Neuronal stem cell (in vitro differentiated cells): ENCODE measurements at regions not wholly inside any gene's neighbourhood (a gene's known extent, or its start where the extent isn't known, plus 50 kb on each side); places are given as distances from the start of the nearest gene placed in this dataset.

Source experiments
- DNase-seq: peaks from one replicate; pipeline ENCODE4 v3.0.0-alpha.2; 2013; ENCODE audit warnings: low spot score
- H2AFZ ChIP-seq: one replicate; pipeline ENCODE4 v1.6.1; 2013; ENCODE audit warnings: mild to moderate bottlenecking, low read length, inconsistent platforms
- H2AK5ac ChIP-seq: 2 replicates; pipeline ENCODE4 v1.6.1; 2013; ENCODE audit warnings: low read depth, mild to moderate bottlenecking, inconsistent platforms, low read length, moderate library complexity, mixed read lengths
- H2BK120ac ChIP-seq: 2 replicates; pipeline ENCODE4 v1.6.1; 2013; ENCODE audit warnings: low read depth, mild to moderate bottlenecking, inconsistent platforms, low read length, moderate library complexity, mixed read lengths
- H2BK12ac ChIP-seq: one replicate; pipeline ENCODE4 v1.6.1; 2013; ENCODE audit warnings: low read length, inconsistent platforms
- H2BK15ac ChIP-seq: 2 replicates; pipeline ENCODE4 v1.6.1; 2013; ENCODE audit warnings: mild to moderate bottlenecking, low read length, inconsistent platforms, mixed read lengths
- H2BK5ac ChIP-seq: one replicate; pipeline ENCODE4 v1.6.1; 2013; ENCODE audit warnings: inconsistent platforms, mild to moderate bottlenecking, low read length, moderate library complexity
- H3K14ac ChIP-seq: one replicate; pipeline ENCODE4 v1.6.1; 2013; ENCODE audit warnings: low read length, inconsistent platforms
- H3K18ac ChIP-seq: 2 replicates; pipeline ENCODE4 v1.6.1; 2013; ENCODE audit warnings: low read length, inconsistent platforms
- H3K23ac ChIP-seq: 2 replicates; pipeline ENCODE4 v1.6.1; 2013; ENCODE audit warnings: low read depth, mild to moderate bottlenecking, mixed read lengths, low read length, inconsistent platforms; ENCODE audit not compliant: poor library complexity
- H3K27ac ChIP-seq: replicated peaks from 3 replicates; pipeline ENCODE4 v1.5.1; 2013; ENCODE audit warnings: low read length, inconsistent platforms
- H3K27me3 ChIP-seq, 3 experiments: 2 replicates each; pipeline ENCODE4 v1.6.1; 2013; ENCODE audit warnings: low read length in 3 of 3, mild to moderate bottlenecking in 2 of 3, inconsistent platforms in 1 of 3, low read depth in 1 of 3, mixed read lengths in 1 of 3, moderate library complexity in 1 of 3; ENCODE audit not compliant: control insufficient read depth in 3 of 3, insufficient read depth in 3 of 3
- H3K36me3 ChIP-seq, 2 donors: replicated peaks in 1 of 2; 2 replicates each; pipeline ENCODE4 v1.6.1; 2013; ENCODE audit warnings: low read length in 2 of 2; ENCODE audit not compliant: control insufficient read depth in 2 of 2, insufficient read depth in 2 of 2
- H3K4ac ChIP-seq: 2 replicates; pipeline ENCODE4 v1.6.1; 2013; ENCODE audit warnings: inconsistent platforms, mild to moderate bottlenecking, low read length, moderate library complexity
- H3K4me1 ChIP-seq, 2 donors: 1 replicate in 1 of 2; 2 replicates in 1 of 2; pipeline ENCODE4 v1.6.1; 2013; ENCODE audit warnings: low read length in 2 of 2, low read depth in 1 of 2; ENCODE audit not compliant: control insufficient read depth in 2 of 2, insufficient read depth in 1 of 2
- H3K4me2 ChIP-seq: one replicate; pipeline ENCODE4 v1.6.1; 2013; ENCODE audit warnings: mild to moderate bottlenecking, low read length, inconsistent platforms; ENCODE audit not compliant: insufficient read depth, poor library complexity, severe bottlenecking
- H3K4me3 ChIP-seq, 2 donors: 2 replicates each; pipeline ENCODE4 v1.5.1; 2013; ENCODE audit warnings: low read length in 2 of 2, mild to moderate bottlenecking in 2 of 2, inconsistent platforms in 1 of 2, moderate library complexity in 1 of 2
- H3K79me1 ChIP-seq: one replicate; pipeline ENCODE4 v1.6.1; 2013; ENCODE audit warnings: low read depth, mild to moderate bottlenecking, inconsistent platforms, low read length, moderate library complexity
- H3K9ac ChIP-seq: one replicate; pipeline ENCODE4 v1.6.1; 2013; ENCODE audit warnings: mild to moderate bottlenecking, low read depth, low read length, inconsistent platforms; ENCODE audit not compliant: poor library complexity
- H3K9me3 ChIP-seq, 2 donors: replicated peaks in 1 of 2; 2 replicates each; pipeline versions ENCODE3 to v1.6.1; 2013; ENCODE audit warnings: low read length in 2 of 2, mild to moderate bottlenecking in 2 of 2, inconsistent platforms in 1 of 2, low read depth in 1 of 2, mixed read lengths in 1 of 2, moderate library complexity in 1 of 2; ENCODE audit not compliant: control insufficient read depth in 2 of 2, insufficient read depth in 1 of 2
- H4K8ac ChIP-seq: one replicate; pipeline ENCODE4 v1.6.1; 2013; ENCODE audit warnings: low read depth, mild to moderate bottlenecking, inconsistent platforms, low read length, moderate library complexity
- H4K91ac ChIP-seq: one replicate; pipeline ENCODE4 v1.6.1; 2013; ENCODE audit warnings: low read length, low read depth, mild to moderate bottlenecking, inconsistent platforms; ENCODE audit not compliant: poor library complexity
- WGBS, 2 donors: extraction: QIAGEN DNeasy Blood & Tissue Kit; methylation state at CpG; one replicate each; pipeline ENCODE4 v1.1.7; 2013; ENCODE audit warnings: missing lambda C conversion rate in 2 of 2, mixed read lengths in 1 of 2; ENCODE audit not compliant: insufficient read length in 2 of 2, insufficient replicate concordance in 1 of 2; ENCODE audit errors: extremely low coverage in 2 of 2; 5-methylcytosine and 5-hydroxymethylcytosine counted together

- Histone ChIP-seq H3K9ac (no peak overlapping the region), H2BK12ac (no peak overlapping the region), H2AK5ac (no peak overlapping the region), H2BK15ac (no peak overlapping the region), H3K79me1 (no peaks in the 10 kb centered on the region), H3K18ac (no peak overlapping the region), H3K27ac (no peak overlapping the region), H3K27me3 (no peaks in the 10 kb centered on the region), H3K4ac (no peak overlapping the region), H3K14ac (no peak overlapping the region), H3K9me3 (no peaks in the 10 kb centered on the region), H4K91ac (no peak overlapping the region), H2AFZ (no peak overlapping the region), H3K4me1 (no peaks in the 10 kb centered on the region), H3K23ac (no peak overlapping the region), H4K8ac (no peak overlapping the region), H3K4me3 (no peak overlapping the region), H3K36me3 (no peaks in the 10 kb centered on the region), H2BK120ac (no peak overlapping the region), H2BK5ac (no peak overlapping the region), H3K4me2 (no peak overlapping the region)
- no CpG with 5 or more reads among the region's 8 CpGs for whole genome bisulfite sequencing, 2 donors
- DNase-seq = no peak
These were observed 171.0 kb downstream of the PAH start for GRCh38 chr12:102745971-102746600.

- H4K8ac ChIP-seq = no peak overlapping the region
- H3K27me3 ChIP-seq = no peaks in the 10 kb centered on the region
- no peak overlapping the region for H3K9ac ChIP-seq
- no peak overlapping the region for H3K18ac ChIP-seq
- no peak overlapping the region for H2BK15ac ChIP-seq
- no peak overlapping the region for H2BK5ac ChIP-seq
- no peaks in the 10 kb centered on the region for H3K36me3 ChIP-seq
- H2BK12ac ChIP-seq = no peak overlapping the region
- H4K91ac ChIP-seq = no peak overlapping the region
- no CpG with 5 or more reads among the region's 3 CpGs for WGBS, 2 donors
- no peak for DNase-seq
- H3K4me1 ChIP-seq = no peaks in the 10 kb centered on the region
- no peak overlapping the region for H2BK120ac ChIP-seq
- H2AK5ac ChIP-seq = no peak overlapping the region
- no peak overlapping the region for H2AFZ ChIP-seq
- H3K4me3 ChIP-seq = no peak overlapping the region
- peaks cover 0 to 1% of the 10 kb centered on the region in 2 donors for H3K9me3 ChIP-seq
- no peak overlapping the region for H3K14ac ChIP-seq
- H3K4me2 ChIP-seq = no peak overlapping the region
- no peaks in the 10 kb centered on the region for H3K79me1 ChIP-seq
- H3K27ac ChIP-seq = no peak overlapping the region
- no peak overlapping the region for H3K4ac ChIP-seq
- no peak overlapping the region for H3K23ac ChIP-seq
These were observed 175.8 kb downstream of the PAH start for GRCh38 chr12:102741196-102741595.

DNA sequence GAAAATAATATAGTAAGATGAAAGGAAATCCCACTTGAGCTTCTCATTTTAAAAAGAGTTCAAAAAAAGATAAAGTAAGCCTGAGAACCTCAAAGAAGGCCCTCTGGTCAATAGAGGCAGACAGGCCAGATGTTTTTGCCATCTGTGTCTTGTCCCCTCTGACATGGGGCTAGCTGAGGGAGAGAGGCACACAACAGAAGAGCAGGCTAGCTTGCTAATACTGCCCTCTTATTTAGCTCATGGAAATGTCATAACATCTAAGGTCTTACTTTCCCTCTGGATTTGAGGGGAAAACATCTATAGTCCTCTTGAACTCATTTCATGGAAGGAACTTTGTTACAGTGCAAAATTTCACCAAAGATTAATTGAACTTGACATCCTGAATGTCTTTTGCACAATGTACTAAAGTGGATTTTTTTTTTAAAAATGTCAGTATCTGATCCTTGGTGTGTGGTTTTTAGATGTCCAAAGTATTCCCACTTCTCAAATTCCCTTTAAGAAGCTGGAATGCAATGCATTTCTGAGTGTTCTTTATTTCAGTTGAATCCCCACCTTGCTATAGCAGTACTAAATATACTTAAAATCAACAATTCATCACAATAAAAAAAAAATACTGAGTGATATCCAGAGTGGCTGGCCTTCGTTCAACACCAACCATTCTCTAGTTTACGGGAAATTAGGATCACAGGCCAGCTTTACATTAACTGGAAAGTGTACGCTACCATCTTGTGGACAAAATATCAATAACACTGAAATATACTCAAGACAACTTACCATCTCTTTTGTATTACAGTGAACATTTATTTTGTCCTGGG, 176.7 kb downstream of the PAH start:
- H4K91ac ChIP-seq = no peak overlapping the region
- H3K27ac ChIP-seq = no peak overlapping the region
- no peak overlapping the region for H2BK12ac ChIP-seq
- no peak overlapping the region for H3K9ac ChIP-seq
- H2BK5ac ChIP-seq = no peak overlapping the region
- H2AK5ac ChIP-seq = no peak overlapping the region
- no peak for DNase-seq
- WGBS, 2 donors = no CpG with 5 or more reads among the region's 3 CpGs
- H3K27me3 ChIP-seq = no peaks in the 10 kb centered on the region
- no peak overlapping the region for H3K4ac ChIP-seq
- no peaks in the 10 kb centered on the region for H3K79me1 ChIP-seq
- no peak overlapping the region for H2AFZ ChIP-seq
- no peak overlapping the region for H2BK120ac ChIP-seq
- no peaks in the 10 kb centered on the region for H3K36me3 ChIP-seq
- no peak overlapping the region for H2BK15ac ChIP-seq
- H3K4me3 ChIP-seq = no peak overlapping the region
- H3K14ac ChIP-seq = no peak overlapping the region
- no peaks in the 10 kb centered on the region for H3K4me1 ChIP-seq
- no peak overlapping the region for H3K18ac ChIP-seq
- H3K23ac ChIP-seq = no peak overlapping the region
- H4K8ac ChIP-seq = no peak overlapping the region
- H3K9me3 ChIP-seq = peaks cover 0 to 1% of the 10 kb centered on the region in 2 donors
- no peak overlapping the region for H3K4me2 ChIP-seq

DNA sequence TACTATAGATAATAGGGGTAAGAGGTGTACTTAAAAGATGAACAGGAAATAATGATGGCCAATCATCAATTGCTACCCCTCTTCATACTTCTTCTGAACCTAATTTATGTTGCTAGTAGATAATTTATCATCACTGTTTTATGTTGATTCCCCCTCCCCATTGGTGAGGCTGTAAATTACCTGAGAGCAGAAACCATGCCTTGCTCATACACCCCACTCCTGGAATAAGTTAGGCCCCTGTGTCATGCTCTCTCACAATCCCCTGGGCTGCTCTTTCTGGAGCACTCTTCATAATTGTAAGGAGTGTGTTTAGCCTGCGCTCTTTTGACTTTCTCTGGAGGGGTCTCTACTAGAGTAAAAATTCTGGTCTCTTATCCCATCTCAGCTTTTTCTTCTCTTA, 180.7 kb downstream of the PAH start:
- no peaks in the 10 kb centered on the region for H3K79me1 ChIP-seq
- H3K4me2 ChIP-seq = no peak overlapping the region
- H3K9me3 ChIP-seq = peaks cover 0 to 1% of the 10 kb centered on the region in 2 donors
- H3K4ac ChIP-seq = no peak overlapping the region
- no peak overlapping the region for H2AK5ac ChIP-seq
- H3K27ac ChIP-seq = no peak overlapping the region
- no peak overlapping the region for H3K23ac ChIP-seq
- H2BK12ac ChIP-seq = no peak overlapping the region
- H2BK120ac ChIP-seq = no peak overlapping the region
- H3K4me1 ChIP-seq = no peaks in the 10 kb centered on the region
- H2AFZ ChIP-seq = no peak overlapping the region
- H3K18ac ChIP-seq = no peak overlapping the region
- DNase-seq = no peak
- no peak overlapping the region for H3K9ac ChIP-seq
- no CpG with 5 or more reads among the region's 1 CpG for WGBS, 2 donors
- no peak overlapping the region for H4K8ac ChIP-seq
- no peaks in the 10 kb centered on the region for H3K27me3 ChIP-seq
- no peak overlapping the region for H2BK15ac ChIP-seq
- H3K36me3 ChIP-seq = no peaks in the 10 kb centered on the region
- H3K4me3 ChIP-seq = no peak overlapping the region
- H3K14ac ChIP-seq = no peak overlapping the region
- H4K91ac ChIP-seq = no peak overlapping the region
- no peak overlapping the region for H2BK5ac ChIP-seq
